GM12878 (cell line): ENCODE measurements at regions not wholly inside any gene's neighbourhood (a gene's known extent, or its start where the extent isn't known, plus 50 kb on each side); places are given as distances from the start of the nearest gene placed in this dataset.

Experiments used
- ATF2 ChIP-seq: IDR thresholded peaks from 2 replicates; pipeline ENCODE4 v1.6.1; 2012; ENCODE audit warnings: low read length, inconsistent platforms
- CTCF ChIP-seq, 3 experiments: IDR thresholded peaks in 2 of 3; conservative IDR thresholded peaks in 1 of 3; 2 replicates each; pipeline ENCODE4 v1.5.1; 2011; ENCODE audit warnings: low read depth in 3 of 3, low read length in 3 of 3, mild to moderate bottlenecking in 3 of 3, control low read depth in 2 of 3, moderate library complexity in 2 of 3, inconsistent platforms in 1 of 3, mixed read lengths in 1 of 3; ENCODE audit not compliant: control insufficient read depth in 2 of 3, insufficient read depth in 1 of 3; ENCODE audit errors: extremely low read depth in 1 of 3
- EP300 ChIP-seq, 2 experiments: fragments of 150-350 bp in 1 of 2; IDR thresholded peaks; 2 replicates each; pipeline ENCODE4 v1.6.1; 2011 to 2012; ENCODE audit warnings: low read depth in 2 of 2, low read length in 2 of 2, borderline replicate concordance in 1 of 2, improper control_type of control experiment in 1 of 2, inconsistent platforms in 1 of 2; ENCODE audit not compliant: control insufficient read depth in 1 of 2
- GABPA ChIP-seq: IDR thresholded peaks from 2 replicates; pipeline ENCODE4 v1.6.1; 2014; ENCODE audit warnings: antibody characterized with exemption, low read depth, mild to moderate bottlenecking, inconsistent platforms

- TF ChIP-seq ATF2, result no peak
- no peak for TF ChIP-seq GABPA
- no peak for TF ChIP-seq CTCF (IDR thresholded peaks at IDR 0.05 in 2 of 3, conservative IDR thresholded peaks at IDR 0.05 in 1 of 3; ENCODE audit: control insufficient read depth in 2 of 3, extremely low read depth in 1 of 3, insufficient read depth in 1 of 3, low read depth in 3 of 3, low read length in 3 of 3)
- no peak for TF ChIP-seq EP300 (IDR thresholded peaks at IDR 0.05; ENCODE audit: borderline replicate concordance in 1 of 2, control insufficient read depth in 1 of 2, low read depth in 2 of 2, low read length in 2 of 2)
These were observed 154.0 kb downstream of the MAIP1 start for GRCh38 chr2:200109421-200109820.
